NCI-H2227 treated with DMSO at 0.1 percent for 48 hours (cell line): ENCODE measurements at regions not wholly inside any gene's neighbourhood (a gene's known extent, or its start where the extent isn't known, plus 50 kb on each side); places are given as distances from the start of the nearest gene placed in this dataset.
"Not testable (repeated sequence)": the region's sequence is repeated elsewhere in the genome, so short reads cannot be mapped to it uniquely, and the experiment has no call there.

Experiments used
- DNase-seq: peaks from one replicate; lab custom pipeline; 2025; lab: John Stamatoyannopoulos, UW

- no peak for DNase-seq
Observed at GRCh38 chr5:82644229-82644628, 366.1 kb upstream of the RPS23 start.

- no peak for DNase-seq
Observed at GRCh38 chr5:82642313-82642712, 364.2 kb upstream of the RPS23 start.

GRCh38 chr5:82641331-82642003 lies 363.3 kb upstream of the RPS23 start:
- peak; percentile 35 for DNase-seq

DNA sequence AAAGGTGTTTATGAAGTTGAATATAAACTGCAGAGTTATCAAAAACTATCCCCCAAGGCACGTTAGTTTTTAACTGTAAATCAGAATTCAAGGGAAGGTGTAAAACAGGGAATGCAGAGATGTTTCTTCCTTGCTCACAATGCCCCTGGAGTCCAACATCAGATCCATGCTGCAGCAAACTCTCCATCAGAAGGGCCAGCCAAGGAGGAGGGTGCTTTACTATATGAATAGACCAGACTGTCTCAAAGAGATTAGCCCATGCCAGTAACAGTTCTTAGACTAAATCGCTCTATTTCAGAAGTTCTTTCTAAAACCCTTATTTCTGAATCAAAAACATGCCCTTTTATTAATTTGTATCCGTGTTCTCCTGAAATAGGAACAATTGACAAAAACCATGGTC lies 362.8 kb upstream of the RPS23 start:
- DNase-seq = no peak

DNA sequence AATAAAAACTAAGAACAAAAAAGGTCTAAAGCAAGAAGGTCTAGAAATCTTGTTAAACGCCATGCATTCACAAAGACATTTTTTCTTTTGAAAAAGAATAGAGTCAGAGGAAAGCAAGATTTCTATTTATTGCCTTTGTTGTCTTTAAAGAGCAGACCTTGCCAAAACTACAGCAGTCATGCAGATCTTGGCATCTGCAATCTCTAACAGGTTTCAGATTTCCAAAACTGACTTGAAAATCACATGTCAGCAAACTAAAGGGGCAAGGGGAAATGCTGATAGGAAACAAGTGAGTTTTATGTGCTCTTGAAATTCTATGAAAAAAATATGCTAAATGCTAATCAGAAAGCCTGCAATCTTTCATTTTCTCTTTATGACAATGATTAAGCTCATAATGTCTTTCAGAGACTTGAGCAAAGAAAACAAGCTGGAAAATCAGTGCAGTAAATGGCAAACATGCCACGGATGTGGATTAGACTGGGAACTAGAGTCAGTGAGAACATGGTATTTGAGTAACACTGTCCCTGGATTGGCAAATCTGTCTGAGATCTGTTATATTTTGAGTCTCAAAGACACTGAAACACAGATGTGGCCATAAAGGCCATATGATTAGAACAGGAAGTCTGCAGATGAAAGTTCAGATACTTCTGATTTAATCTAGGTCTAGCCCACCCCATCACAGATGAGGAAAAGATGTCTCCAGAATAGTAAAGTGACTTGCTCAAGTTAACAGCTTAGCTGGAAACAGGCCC lies 361.4 kb upstream of the RPS23 start:
- DNase-seq = no peak

- no peak for DNase-seq
Observed at GRCh38 chr5:82636591-82636990, 358.4 kb upstream of the RPS23 start.

GRCh38 chr5:82635561-82636288 lies 357.6 kb upstream of the RPS23 start:
- DNase-seq = no peak

DNA sequence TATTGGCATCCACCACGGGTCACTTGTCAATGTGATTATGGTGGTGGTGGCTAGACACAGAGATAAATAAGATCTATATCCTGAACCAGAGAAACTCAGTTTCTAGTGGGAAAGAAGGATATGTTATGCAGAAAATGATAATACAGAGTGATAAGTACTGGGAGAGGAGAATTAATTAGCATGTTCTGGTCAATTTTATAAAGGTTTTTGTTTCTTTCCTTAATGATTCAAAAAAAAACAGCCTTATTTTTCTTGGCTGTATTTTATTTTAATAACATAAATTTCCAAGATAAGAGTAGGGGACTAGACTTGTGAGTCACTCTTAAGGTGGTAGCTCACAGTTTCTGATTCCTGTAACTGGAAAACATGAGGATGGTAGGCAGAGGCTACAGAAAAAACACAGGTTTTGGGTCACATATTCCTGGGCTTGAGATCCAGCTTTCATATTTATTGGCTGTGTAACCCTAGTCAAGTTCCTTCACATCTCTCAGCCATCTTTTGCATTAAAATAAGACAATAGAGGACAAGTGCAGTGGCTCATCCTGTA lies 350.3 kb upstream of the RPS23 start:
- no peak for DNase-seq

DNA sequence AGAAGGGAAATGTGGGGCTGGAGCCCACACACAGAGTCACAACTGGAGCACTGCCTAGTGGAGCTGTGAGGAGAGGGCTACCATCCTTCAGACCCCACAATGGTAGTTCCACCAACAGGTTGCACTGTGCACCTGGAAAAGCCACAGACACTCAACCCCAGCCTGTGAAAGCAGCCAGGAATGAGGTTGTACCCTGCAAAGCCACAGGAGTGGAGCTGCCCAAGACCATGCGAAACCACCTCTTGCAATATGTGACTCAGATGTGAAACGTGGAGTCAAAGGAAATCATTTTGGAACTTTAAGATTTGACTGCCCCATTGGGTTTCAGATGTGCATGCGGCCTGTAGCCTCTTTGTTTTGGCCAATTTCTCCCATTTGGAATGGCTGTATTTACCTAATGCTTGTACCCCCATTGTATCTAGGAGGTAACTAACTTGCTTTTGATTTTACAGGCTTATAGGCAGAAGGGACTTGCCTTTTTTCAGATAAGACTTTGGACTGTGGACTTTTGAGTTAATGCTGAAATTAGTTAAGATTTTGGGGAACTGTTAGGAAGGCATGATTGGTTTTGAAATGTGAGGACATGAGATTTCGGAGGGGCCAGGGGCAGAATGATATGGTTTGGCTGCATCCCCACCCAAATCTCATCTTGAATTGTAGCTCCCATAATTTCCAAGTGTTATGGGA lies 348.9 kb upstream of the RPS23 start:
- DNase-seq = not testable (repeated sequence)

DNA sequence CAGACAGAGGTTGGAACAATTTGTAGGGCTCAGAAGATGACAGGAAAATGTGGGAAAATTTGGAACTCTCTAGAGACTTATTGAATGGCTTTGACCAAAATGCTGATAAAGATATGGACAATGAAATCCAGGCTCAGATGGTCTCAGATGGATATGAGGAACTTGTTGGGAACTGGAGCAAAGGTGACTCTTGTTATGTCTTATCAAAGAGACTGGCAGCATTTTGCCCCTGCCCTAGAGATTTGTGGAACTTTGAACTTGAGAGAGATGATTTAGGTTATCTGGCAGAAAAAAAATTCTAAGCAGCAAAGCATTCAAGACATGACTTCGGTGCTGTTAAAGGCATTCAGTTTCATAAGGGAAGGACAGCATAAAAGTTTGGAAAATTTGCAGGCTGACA lies 347.9 kb upstream of the RPS23 start:
- not testable (repeated sequence) for DNase-seq

DNA sequence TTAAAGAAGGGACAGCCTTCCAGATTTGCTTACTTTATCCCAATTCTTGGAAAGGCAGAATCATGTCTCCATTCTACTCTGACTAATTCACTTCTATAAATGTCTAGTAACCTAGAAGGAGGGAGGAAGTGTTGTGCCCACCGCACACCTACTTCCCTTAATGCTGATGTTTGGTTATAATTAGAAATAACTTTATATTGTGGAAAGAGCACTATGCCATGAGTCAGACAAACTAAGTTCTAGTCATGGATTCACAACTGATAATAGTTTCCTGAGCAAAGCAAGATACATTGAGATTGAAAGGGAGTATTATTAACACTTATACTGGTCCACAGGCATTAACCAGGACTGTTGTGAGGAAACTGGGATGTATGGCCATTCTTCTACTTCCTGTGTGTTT lies 345.9 kb upstream of the RPS23 start:
- no peak for DNase-seq

DNA sequence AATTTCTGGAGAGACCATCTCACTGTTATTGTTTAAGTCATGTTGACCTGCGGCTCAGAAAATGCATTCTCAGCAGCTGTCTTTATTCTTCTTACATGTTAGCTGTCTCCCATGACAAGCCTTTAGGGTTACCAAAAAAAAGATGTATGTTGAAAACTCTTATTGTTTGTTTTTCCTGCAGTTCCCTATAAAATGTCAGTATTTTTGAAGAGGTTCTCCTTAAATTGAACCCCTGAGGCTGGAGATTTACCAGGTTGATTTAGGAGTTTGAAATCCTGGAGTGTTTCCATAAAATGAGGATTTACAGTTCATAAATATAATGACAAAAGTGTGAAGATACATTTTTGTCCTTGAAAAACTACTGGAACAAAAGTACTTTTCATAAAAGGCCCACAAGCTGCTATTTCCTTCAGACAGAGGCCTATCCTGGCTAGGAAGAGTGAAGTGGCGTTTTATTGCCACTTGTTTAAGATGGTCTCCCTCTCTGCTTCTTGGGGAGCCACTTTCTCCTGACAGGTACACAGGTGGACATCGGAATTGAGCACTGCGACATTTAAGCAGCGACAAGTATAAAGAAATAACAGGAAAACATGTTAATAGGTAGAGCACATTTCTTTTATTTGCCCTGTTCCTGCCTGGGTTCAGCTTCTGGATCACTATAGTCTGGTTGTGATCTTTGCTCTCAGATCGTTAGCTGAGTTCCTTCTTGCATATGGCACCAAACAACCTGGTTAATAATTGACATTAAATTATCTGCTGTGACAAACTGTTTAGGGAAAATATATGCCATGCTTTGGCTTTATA lies 344.8 kb upstream of the RPS23 start:
- DNase-seq = no peak

- DNase-seq = no peak
Observed at GRCh38 chr5:82622205-82622604, 344.1 kb upstream of the RPS23 start.

GRCh38 chr5:82620957-82621600 lies 342.9 kb upstream of the RPS23 start:
- DNase-seq = no peak

DNA sequence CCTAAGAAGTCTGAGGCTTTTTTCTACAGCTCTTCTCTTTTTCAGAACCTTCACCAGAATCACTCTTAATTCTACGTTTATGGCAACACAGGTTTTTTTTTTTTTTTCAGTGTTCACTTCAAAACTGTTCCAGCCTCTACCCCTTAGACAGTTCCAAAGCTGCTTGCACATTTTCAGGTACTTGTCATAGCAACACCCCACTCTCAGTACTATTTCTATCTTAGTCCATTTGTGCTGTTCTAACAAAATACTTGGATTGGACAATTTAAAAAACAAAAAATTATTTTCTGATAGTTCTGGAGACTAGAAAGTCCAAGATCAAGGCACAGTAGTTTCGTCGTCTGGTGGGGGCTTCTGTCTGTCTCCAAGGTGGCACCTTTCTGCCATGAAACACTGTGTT lies 340.9 kb upstream of the RPS23 start:
- no peak for DNase-seq

DNA sequence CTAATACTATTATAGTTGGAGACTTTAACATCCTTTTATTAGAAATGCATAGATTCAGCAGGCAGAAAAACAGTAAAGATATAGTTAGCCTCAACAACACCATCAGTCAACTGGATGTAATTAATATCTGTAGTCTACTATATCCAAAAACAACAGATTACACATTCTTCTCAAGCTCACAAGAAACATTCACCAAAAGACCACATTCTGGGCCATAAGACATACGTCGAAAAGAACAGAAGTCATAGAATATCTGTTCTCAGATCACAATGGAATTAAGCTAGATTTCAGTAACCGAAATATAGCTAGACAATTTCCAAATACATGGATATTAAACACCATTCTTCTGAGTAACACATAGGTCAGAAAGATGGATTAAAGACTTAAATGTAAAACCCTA lies 336.6 kb upstream of the RPS23 start:
- DNase-seq = no peak

- no peak for DNase-seq
Observed at GRCh38 chr5:82613891-82614290, 335.7 kb upstream of the RPS23 start.

DNA sequence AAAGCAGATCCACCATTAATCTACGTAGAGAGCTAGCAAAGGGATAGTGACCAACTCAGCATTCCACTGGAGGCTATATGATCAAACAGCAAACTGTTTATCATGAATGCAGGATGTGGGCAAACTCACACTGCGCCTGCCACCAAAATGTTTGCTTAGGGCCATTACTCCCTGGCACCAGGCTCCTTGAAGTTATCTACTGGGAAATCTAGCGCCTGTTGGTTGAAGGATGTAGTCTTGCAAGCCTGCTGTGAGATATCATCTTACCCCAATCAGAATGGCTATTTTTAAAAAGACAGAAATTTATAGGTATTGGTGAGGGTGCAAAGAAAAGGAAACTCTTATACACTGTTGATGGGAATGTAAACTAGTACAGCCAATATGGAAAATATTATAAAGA lies 332.5 kb upstream of the RPS23 start:
- no peak for DNase-seq

DNA sequence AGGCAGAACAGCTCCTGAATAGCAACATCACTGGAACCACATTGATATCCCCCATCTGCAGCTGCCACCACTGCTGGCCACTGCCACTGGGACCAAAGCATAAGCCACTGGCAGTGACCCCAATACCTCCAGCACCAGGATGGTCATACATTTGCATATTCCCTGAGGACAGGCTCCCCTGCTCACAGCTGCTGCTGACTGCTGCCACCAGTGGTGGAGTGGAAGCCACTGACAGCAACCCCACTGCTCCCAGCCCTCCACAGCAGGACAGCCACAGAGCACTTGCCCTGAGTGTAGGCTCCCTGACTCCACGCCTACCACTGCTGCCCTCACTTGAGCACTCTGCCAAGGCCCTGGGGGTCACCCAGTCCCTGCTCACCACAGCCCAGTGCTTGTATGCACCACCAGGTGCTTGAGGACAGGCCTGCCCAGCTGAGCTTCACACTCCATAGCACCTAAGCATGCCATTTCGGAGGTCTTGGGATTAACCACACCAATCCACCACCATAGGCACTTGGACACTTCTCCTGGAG lies 327.4 kb upstream of the RPS23 start:
- no peak for DNase-seq
